Astrocyte (in vitro differentiated cells and primary cell): ENCODE measurements at regions not wholly inside any gene's neighbourhood (a gene's known extent, or its start where the extent isn't known, plus 50 kb on each side); places are given as distances from the start of the nearest gene placed in this dataset.

Source experiments
- CTCF ChIP-seq: IDR thresholded peaks from 2 replicates; pipeline ENCODE4 v1.5.1; 2011; ENCODE audit warnings: low read depth, mild to moderate bottlenecking, inconsistent platforms, low read length, moderate library complexity; ENCODE audit not compliant: insufficient read depth
- EZH2 ChIP-seq: IDR thresholded peaks from 2 replicates; pipeline ENCODE4 v1.6.1; 2012; ENCODE audit warnings: mild to moderate bottlenecking, low read length, inconsistent platforms; ENCODE audit not compliant: insufficient read depth

DNA sequence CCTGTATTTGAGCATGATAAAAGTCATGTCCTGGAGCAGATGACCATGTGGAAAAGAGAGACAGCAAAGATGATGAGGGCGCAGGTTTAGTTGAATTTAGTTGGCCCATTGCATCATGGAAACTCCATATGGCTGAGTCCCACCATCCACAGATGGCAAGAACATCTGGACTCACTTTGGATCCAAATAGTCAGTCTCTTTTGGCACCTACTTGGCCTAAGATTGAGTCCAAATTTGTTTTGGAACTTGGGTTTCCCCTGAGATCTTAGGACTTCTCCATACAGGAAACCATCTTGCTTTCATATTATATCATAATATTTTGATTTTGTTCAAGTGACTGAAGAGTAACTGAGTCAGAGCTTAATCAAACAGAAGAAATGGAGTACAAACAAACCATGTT, 217.5 kb downstream of the DRD1 start:
- no peak for TF ChIP-seq CTCF
- TF ChIP-seq EZH2, result no peak
